Gastrocnemius medialis (tissue), 4 donors: ENCODE measurements at regions not wholly inside any gene's neighbourhood (a gene's known extent, or its start where the extent isn't known, plus 50 kb on each side); places are given as distances from the start of the nearest gene placed in this dataset.
A peak's percentile ranks its signal among the peaks of the same experiment; 100 is the strongest.

Source experiments
- ATAC-seq, 2 donors: fragments of 150-250 bp; one replicate each; pipeline ENCODE4 v1.9.1; 2016
- DNase-seq, 2 donors: peaks; one replicate each; pipeline ENCODE4 v3.0.0-alpha.2; 2019
- H3K27ac ChIP-seq, 4 donors: fragments of 200-600 bp; sonication (generic); 1 replicate in 1 of 4; 2 replicates in 3 of 4; pipeline ENCODE4 v1.5.1; 2016 to 2018; ENCODE audit warnings: mild to moderate bottlenecking in 2 of 4, moderate library complexity in 1 of 4
- H3K27me3 ChIP-seq, 3 donors: fragments of 200-600 bp; sonication (generic) in 2 of 3; 1 replicate in 1 of 3; 2 replicates in 2 of 3; pipeline versions ENCODE4 v1.5.1 to v1.6.0; 2016 to 2019; ENCODE audit warnings: mild to moderate bottlenecking in 1 of 3, moderate library complexity in 1 of 3
- H3K36me3 ChIP-seq, 2 donors: fragments of 200-600 bp; sonication (generic) in 1 of 2; one replicate each; pipeline ENCODE4 v1.5.1; 2017 to 2018
- H3K4me1 ChIP-seq, 2 donors: fragments of 200-600 bp; sonication (generic) in 1 of 2; one replicate each; pipeline ENCODE4 v1.5.1; 2016 to 2017; ENCODE audit warnings: mild to moderate bottlenecking in 2 of 2
- H3K4me3 ChIP-seq, 4 donors: fragments of 200-600 bp; sonication (generic) in 3 of 4; 1 replicate in 1 of 4; 2 replicates in 3 of 4; pipeline ENCODE4 v1.5.1; 2016 to 2019; ENCODE audit warnings: mild to moderate bottlenecking in 2 of 4
- H3K9me3 ChIP-seq, 3 donors: fragments of 200-600 bp; sonication (generic) in 2 of 3; 1 replicate in 1 of 3; 2 replicates in 2 of 3; pipeline ENCODE4 v1.5.1; 2016 to 2019
- POLR2A ChIP-seq, 2 donors: fragments of 450-650 bp; IDR thresholded peaks; one replicate each; pipeline ENCODE4 v1.6.1; 2017; ENCODE audit warnings: antibody characterized with exemption in 2 of 2, mild to moderate bottlenecking in 2 of 2, moderate library complexity in 2 of 2
- in situ Hi-C, 4 donors: fragments of 200-750 bp; cut with MboI; loops; one replicate each; pipeline versions ENCODE4 v1.15.0 to v1.8.0; 2017; ENCODE audit warnings: low sequenced_read_pairs in 4 of 4
- intact Hi-C: fragments of 100-400 bp; cut with DNase I; formaldehyde crosslinking; loops from one replicate; pipeline ENCODE4 v1.15.1; 2023; ENCODE audit warnings: low total_unique reads
- TF ChIP-seq, protein P1 (sequence below), 5 experiments: fragments of 450-650 bp in 3 of 5; fragments of 200-600 bp in 2 of 5; sonication (generic) in 2 of 5; IDR thresholded peaks in 4 of 5; conservative IDR thresholded peaks in 1 of 5; 1 replicate in 4 of 5; 2 replicates in 1 of 5; pipeline ENCODE4 v1.5.1; 2016 to 2019; ENCODE audit warnings: antibody characterized with exemption in 5 of 5, mild to moderate bottlenecking in 3 of 5, moderate library complexity in 3 of 5

DNA sequence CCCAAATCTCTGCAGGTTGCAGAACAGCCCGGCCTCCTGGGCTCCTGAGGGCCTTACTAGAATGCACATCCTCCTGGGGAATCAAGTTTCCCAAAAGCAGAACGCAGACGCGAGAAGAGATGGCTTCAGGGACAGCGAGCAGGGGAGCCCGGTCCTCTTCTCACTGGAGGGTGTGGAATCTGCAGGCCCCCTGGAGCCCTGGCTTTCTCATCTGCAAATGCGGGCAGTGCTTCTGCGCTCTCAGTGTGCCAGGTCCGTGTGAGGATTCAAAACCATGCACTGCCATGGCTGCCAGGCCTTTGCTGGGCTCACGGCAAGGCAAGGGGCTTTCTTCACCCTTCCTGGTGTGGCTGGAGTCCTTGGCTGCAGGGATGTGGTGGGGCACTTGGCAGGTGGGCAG lies 330.9 kb upstream of the MKI67 start:
- ATAC-seq, result no peak
- Histone ChIP-seq H3K36me3 (no peaks in the 10 kb centered on the region), H3K27me3 (no peaks in the 10 kb centered on the region), H3K27ac (no peak overlapping the region), H3K4me3 (no peak overlapping the region), H3K4me1 (no peaks in the 10 kb centered on the region), H3K9me3 (no peaks in the 10 kb centered on the region)
- TF ChIP-seq, protein P1, sequence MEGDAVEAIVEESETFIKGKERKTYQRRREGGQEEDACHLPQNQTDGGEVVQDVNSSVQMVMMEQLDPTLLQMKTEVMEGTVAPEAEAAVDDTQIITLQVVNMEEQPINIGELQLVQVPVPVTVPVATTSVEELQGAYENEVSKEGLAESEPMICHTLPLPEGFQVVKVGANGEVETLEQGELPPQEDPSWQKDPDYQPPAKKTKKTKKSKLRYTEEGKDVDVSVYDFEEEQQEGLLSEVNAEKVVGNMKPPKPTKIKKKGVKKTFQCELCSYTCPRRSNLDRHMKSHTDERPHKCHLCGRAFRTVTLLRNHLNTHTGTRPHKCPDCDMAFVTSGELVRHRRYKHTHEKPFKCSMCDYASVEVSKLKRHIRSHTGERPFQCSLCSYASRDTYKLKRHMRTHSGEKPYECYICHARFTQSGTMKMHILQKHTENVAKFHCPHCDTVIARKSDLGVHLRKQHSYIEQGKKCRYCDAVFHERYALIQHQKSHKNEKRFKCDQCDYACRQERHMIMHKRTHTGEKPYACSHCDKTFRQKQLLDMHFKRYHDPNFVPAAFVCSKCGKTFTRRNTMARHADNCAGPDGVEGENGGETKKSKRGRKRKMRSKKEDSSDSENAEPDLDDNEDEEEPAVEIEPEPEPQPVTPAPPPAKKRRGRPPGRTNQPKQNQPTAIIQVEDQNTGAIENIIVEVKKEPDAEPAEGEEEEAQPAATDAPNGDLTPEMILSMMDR (IDR thresholded peaks at IDR 0.05 in 4 of 5, conservative IDR thresholded peaks at IDR 0.05 in 1 of 5), result no peak
- TF ChIP-seq POLR2A (IDR thresholded peaks at IDR 0.05), result no peak
- in situ Hi-C loops, result no loop called here
- no peak for DNase-seq
- intact Hi-C loops, result no loop called here

DNA sequence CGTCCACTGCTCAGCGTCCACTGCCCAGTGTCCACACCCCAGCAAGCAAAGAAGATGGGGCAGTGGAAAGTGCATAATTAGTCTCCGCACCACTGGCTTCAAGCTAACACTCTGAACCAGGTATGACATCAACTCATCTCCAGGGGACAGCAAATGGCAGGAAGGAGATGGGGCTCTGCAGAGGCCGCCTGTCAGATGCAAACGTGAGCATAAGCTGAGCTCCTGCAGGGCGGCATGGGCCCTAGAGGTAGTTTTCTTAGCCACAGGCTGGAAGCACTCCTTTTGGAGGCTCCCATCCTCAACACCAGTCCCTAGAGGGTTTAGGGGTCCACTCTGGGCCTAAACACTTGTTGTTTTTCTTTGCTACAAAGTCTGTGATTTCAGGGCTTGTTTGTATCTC lies 335.8 kb upstream of the MKI67 start:
- no peak for TF ChIP-seq POLR2A (IDR thresholded peaks at IDR 0.05)
- TF ChIP-seq, protein P1 (IDR thresholded peaks at IDR 0.05 in 4 of 5, conservative IDR thresholded peaks at IDR 0.05 in 1 of 5), result no peak
- in situ Hi-C loops, result no loop called here
- intact Hi-C loops, result no loop called here

DNA sequence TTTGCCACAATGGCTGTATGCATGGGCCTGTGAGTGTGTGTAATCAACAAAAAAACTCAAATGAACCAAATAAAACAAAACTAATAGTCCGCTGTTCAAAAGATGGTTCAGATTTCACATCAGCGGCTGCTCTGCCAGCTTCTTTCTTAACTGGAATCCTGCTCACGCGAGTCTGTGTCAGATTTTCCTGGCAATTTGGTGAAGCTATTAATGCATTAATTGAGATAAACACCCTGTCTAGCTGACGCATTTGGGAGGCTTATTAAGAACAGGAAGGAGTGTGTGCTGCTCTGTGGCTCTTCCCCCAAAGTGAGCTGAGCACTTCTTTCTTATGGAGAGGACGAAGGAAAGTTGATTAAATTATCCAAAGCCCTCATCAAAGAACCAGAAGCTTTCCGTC lies 336.6 kb upstream of the MKI67 start:
- DNase-seq (no peak), ATAC-seq (no peak)
- intact Hi-C loops, result no loop called here
- no peak for TF ChIP-seq POLR2A (IDR thresholded peaks at IDR 0.05)
- TF ChIP-seq, protein P1 (IDR thresholded peaks at IDR 0.05 in 4 of 5, conservative IDR thresholded peaks at IDR 0.05 in 1 of 5), result no peak
- H3K27ac ChIP-seq, result no peak overlapping the region
- no peak overlapping the region for H3K4me3 ChIP-seq
- H3K27me3 ChIP-seq, result peaks cover 0 to 3% (median 0%) of the 10 kb centered on the region in 3 donors
- no peaks in the 10 kb centered on the region for H3K4me1 ChIP-seq
- no peaks in the 10 kb centered on the region for H3K36me3 ChIP-seq
- in situ Hi-C loops, result no loop called here
- H3K9me3 ChIP-seq, result no peaks in the 10 kb centered on the region

More for the DNA sequence above, 335.8 kb upstream of the MKI67 start:
- Histone ChIP-seq H3K4me3 (no peak overlapping the region), H3K27ac (no peak overlapping the region), H3K27me3 (peaks cover 0 to 3% (median 0%) of the 10 kb centered on the region in 3 donors), H3K36me3 (no peaks in the 10 kb centered on the region), H3K9me3 (no peaks in the 10 kb centered on the region), H3K4me1 (no peaks in the 10 kb centered on the region)
- DNase-seq, result no peak
- ATAC-seq, result no peak

DNA sequence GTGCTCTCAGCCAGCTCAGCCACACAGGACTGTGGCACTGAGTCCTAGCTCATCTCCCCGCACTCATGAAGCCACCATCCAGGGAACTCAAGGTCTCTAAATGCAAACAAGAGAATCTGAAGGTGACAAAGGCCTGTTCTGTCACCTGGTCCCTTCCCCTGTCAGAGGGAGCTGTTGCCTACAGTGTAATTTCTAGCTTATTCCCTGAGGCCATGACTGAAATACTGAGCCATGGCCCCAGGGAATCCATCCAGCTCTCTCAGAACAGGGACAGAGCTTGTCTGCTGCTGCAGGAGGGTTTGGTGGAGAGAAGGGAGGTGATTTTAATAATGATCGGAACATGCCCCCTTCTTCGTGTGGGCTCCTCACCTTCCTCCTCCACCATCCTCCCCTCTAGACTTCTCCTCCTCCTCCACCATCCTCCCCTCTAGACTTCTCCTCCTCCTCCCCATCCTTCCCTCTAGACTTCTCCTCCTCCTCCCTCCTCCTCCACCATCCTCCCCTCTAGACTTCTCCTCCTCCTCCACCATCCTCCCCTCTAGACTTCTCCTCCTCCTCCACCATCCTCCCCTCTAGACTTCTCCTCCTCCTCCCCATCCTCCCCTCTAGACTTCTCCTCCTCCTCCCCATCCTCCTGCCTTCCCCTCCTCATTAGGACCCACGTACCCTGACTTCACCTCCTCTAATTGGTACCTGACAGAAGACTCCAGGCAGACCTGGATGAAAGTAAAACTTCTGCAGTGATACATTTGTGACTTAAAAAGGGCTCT lies 338.0 kb upstream of the MKI67 start:
- Histone ChIP-seq H3K9me3 (no peaks in the 10 kb centered on the region), H3K27ac (no peak overlapping the region), H3K36me3 (no peaks in the 10 kb centered on the region), H3K4me1 (no peaks in the 10 kb centered on the region), H3K27me3 (peaks cover 0 to 8% (median 0%) of the 10 kb centered on the region in 3 donors), H3K4me3 (no peak overlapping the region)
- in situ Hi-C loops, result no loop called here
- DNase-seq (peak; percentile 16 to 22), ATAC-seq (no peak)
- intact Hi-C loops, result no loop called here
- TF ChIP-seq POLR2A (IDR thresholded peaks at IDR 0.05), result no peak
- TF ChIP-seq, protein P1 (IDR thresholded peaks at IDR 0.05 in 4 of 5, conservative IDR thresholded peaks at IDR 0.05 in 1 of 5), result no peak
